Hepatic stellate cell (primary cell): ENCODE measurements at regions not wholly inside any gene's neighbourhood (a gene's known extent, or its start where the extent isn't known, plus 50 kb on each side); places are given as distances from the start of the nearest gene placed in this dataset.
"Not testable (repeated sequence)": the region's sequence is repeated elsewhere in the genome, so short reads cannot be mapped to it uniquely, and the experiment has no call there.

Source experiments
- DNase-seq: peaks from one replicate; pipeline ENCODE4 v3.0.0; 2011; ENCODE audit warnings: low spot score

DNA sequence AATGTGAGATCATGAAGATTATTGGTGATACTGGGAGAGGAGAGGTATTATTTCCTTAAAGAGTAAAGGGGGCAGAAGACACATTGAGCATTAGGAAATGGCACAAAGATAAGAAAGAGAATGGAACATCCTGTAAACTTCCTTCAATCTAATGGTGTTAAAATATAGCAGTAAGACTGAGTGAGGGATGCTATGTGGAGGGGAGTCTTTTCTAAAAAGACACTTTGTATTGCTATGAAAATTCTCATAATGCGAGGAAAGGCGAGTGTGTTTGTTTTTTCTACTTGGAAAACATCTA, 405.2 kb downstream of the ARL4A start:
- no peak for DNase-seq

DNA sequence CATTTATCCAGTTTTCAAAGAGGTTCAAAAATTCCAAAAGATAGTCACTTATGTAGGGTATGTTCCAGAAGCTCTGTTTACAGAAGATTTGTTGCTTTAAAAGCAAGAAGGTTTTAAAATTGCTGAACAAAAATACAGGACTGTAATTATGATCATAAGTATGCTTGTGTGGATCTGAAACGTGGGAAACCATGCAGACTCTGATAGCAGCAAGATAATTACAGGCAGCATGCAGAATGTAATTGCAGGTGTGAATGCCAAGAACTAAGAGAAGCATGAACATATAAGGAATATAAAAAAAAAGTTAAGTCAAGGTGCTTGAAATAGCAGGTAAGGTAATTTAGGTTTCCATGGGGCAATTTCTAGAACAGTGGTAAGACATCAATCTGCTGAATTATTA, 405.7 kb downstream of the ARL4A start:
- no peak for DNase-seq

DNA sequence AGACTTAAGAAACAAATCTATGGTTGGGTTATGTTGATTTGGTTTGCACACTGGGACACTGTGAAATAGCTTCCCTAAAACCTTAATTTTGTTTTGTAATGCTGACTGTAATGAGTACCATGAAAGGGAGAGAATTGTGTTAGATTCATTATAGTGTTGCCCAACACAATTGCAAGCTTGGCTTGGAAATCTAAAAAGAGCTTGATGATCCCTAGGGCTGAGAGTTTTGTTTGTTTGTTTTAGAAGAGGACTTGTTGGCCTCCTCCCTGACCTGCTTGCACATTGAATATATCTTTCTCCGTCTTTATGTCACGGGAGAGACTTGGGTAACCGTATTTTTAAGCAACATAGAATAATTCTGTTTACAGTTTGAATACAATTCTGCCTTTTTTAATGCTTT, 410.1 kb downstream of the ARL4A start:
- DNase-seq = no peak

DNA sequence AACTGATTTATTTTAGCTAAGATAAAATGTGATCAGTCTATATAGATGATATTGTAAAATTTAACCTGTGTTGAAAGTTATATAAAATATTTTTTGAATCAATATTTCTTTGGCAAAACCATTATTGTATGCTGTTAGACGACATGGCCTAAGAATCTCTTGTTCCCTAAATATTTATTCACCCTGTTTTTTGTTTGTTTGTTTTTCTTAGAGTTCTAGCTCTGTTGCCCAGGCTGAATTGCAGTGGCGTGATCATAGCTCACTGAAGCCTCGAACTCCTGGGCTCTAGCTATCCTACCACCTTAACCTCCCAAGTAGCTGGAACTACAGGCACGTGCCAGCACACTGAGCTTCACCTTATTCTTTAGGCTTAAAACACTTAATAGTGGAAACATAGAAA, 410.7 kb downstream of the ARL4A start:
- no peak for DNase-seq

DNA sequence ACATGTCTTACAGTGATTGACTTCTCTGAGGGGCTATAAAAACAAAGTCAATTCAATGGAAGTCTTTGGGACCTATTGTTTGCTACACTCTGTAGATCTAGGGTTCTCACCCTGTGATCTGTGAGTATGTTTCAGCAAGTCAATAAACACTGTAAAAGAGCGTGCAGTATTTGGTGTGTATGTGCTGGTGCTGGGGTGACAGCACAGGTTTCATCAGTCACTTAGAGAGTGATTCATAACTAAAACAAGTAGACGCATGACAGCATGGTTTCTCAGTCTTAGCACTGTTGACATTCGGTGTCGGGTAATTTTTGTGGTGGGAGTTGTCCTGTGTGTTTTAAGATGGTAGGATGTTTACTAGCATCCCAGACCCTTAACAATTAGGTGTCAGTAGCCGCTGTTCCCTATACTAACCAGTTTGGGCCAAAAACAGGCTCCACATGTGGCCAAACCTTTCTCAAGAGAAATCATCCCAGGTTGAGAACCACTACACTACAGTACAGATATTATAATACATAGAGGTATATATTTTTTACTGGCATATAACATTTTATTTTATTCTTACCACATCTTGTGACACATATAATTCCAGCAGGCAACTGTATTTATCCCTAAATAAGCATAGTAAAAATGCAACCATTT, 411.8 kb downstream of the ARL4A start:
- peak; percentile 60 for DNase-seq

DNA sequence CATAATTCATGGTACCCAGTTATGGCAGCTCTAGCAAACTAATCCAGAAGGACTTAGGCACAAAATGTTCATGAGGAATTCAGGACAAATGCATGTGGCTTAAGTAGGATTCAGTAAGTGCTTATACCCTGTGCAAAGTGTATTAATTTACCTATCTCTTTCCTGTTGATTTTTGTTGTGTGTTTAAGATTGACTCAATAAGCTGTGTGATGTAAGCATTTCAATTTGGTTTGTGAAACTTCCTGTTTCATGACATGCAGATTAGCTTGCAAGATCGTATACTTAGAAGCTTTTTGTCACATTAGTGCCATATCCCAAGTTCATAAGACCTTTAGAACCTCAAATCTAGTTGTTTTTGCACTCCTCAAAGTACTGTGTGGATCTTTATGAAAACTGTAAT, 416.7 kb downstream of the ARL4A start:
- no peak for DNase-seq

DNA sequence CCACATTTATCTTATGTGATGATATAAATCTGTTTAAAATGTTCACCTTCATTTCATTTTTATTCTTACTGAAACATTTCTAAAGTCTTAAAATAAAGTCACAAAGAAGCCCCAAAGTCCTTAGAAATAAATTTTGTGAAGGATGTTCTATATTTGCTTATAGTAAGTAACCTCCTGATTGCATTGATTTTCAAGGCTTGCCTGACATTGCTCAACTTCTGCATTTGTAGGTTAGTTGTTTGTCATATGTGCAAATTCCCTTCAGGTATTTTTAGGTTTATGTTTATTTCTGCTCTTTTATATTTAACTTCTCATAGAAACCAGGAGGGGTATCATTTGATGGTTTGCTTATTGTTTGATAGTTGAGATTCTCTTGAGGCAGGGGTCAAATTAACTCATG, 417.8 kb downstream of the ARL4A start:
- DNase-seq = no peak

DNA sequence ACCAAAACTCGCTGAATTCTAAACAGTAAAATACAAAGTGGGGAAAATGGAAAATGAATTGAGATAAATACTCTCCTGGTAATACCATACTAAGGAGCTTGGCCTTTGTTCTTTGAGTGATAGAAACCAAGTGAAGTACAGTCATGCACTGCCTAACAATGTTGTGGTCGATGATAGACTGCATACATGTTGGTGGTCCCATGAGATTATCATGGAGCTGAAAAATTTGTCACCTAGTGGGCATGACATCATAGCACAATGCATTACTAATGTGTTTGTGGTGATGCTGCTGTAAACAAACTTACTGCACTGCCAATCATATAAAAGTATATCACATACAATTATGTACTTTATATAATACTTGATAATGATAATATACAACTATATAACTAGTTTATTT, 419.1 kb downstream of the ARL4A start:
- DNase-seq = no peak

DNA sequence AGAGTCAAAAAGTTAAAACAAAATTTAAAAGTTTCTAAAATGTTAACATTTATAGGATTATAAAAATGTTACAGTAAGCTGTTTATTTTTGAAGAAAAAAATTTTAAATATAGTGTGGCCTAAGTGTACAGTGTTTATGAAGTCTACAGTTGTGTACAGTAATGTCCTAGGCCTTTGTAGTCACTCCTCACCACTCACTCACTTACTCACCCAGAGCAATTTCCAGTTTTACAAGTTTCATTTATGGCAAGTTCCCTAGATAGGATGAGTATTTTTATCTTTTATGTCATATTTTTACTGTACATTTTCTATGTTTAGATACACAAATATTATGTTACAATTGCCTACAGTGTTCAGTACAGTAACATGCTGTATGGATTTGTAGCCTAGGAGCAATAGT, 419.9 kb downstream of the ARL4A start:
- DNase-seq = no peak

DNA sequence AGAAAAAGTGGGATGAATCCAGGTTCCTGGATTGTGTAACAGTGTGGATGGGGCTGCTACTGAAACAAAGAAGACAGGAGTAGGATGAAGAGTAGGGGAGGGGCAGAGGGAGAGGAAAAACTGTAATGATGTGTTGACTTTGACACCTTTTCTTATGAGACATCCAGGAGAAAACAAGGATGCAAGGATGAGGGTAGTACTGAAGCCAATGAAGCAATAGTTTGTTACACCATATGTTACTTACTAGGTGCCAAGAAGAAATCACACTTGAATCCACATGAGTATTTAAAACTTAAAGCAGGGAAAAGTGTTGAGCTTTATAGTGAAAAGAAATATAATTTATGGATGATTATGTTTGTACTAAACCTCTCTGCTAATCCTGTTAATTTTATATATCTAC, 420.6 kb downstream of the ARL4A start:
- no peak for DNase-seq

DNA sequence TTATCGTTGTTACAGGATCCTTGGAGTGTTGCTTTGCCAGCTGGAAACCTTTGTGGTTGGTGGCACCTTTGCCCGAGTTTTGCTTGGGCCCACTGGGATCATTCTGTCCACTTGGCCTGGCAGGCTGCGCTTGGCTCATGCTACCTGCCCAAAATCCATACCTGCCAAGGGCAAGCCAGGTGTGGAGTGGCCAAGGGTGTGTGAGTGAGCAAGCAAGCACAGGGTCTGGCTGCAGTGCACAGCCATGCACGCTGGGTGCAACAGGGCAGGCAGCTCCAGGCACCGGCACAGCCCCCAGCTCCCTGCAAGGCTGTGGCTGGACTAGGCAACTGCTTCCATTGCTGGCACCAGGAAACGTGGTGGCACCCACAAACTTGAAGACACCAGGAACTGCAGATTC, 421.8 kb downstream of the ARL4A start:
- no peak for DNase-seq

DNA sequence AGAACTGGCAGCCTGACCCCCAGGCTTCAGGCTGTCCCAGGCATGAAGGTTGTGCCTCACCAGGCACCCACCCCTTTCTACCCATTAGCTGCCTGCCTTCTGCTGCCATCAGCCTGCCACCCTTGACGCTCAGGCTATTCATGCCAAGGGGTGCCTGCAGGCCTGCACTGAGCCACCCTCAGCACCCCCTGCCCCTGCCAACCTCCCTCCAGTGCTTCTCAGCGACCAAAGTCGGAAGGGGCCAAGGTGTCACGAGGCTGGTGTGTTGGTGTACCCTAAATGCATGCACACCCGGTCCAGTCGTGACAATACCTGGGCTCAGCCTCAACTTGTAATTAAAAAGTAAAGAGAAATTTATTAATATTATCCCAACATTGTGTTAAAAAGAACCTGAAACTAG, 422.7 kb downstream of the ARL4A start:
- DNase-seq = no peak

DNA sequence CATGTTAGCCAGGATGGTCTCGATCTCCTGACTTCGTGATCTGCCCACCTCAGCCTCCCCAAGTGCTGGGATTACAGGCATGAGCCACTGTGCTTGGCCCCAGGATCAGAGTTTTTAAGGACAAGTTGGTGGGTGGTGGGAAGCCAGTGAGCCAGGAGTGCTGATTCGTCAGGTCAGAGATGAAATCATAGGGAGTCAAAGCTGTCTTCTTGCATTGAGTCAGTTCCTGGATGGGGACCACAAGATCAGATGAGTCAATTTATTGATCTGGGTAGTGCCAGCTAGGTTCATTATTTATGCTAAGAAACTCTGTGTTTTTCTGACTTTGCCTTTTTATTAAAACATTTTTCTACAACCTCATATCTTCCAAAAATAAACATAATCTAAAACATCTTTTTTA, 423.8 kb downstream of the ARL4A start:
- no peak for DNase-seq

DNA sequence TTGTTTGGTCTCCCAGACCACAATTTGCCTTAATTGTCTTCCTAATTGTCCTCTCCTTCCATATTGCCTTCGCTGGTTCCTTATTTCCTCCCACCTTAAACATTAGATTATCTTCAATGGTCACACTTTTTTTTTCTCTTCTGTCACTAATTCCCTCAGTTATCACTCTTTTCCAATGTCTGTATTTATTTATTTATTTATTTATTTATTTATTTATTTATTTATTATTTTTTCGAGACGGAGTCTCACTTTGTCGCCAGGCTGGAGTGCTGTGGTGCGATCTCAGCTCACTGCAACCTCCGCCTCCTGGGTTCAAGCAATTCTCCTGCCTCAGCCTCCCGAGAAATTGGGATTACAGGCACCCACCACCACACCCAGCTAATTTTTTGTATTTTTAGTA, 426.8 kb downstream of the ARL4A start:
- DNase-seq = not testable (repeated sequence)

DNA sequence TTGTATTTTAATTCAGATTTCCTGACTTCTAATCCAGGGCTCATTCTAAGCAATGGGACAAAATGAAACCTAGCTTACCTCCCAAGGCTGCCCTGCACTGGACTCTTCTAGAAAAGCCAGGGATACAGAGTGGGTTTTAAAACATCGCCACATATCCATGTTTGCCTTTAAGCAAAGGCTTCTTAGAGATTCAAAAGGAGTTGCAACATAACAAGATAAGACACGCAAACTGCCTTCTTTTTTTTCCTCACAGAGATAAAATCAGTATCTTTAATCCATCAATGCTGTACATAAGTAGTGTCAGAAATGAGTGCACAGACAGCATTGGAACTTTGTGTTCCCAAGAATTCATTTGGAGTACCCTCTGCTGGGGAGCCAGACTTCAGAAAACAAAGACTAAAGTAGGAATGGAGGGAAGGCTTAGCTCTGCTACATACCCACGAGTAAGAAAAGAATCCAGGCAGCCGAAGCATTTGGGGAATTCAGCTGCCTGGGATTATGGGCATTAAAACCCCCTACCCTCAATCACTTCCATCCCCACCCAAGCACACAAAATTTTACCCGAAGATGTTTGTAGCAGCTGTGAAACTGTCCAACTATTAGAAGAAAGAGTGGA, 427.8 kb downstream of the ARL4A start:
- peak; percentile 17 for DNase-seq

DNA sequence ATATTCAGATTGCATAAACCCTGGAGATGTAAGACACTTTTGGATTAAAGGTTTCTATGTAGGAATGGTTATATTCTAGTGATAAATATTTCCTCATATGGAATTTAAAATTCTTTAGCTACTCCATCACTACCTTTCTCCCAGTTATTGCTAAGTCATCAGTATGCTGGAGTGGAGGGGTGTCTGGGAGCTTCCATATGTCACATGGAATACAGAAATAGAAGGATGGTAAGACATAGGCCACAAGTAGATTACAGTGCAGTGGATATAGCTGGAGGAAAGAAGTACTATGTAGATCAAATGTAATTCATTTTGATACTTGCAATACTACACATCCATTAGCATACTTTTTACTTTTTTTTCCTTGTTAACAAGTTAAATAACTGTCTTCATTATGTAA, 428.4 kb downstream of the ARL4A start:
- no peak for DNase-seq

DNA sequence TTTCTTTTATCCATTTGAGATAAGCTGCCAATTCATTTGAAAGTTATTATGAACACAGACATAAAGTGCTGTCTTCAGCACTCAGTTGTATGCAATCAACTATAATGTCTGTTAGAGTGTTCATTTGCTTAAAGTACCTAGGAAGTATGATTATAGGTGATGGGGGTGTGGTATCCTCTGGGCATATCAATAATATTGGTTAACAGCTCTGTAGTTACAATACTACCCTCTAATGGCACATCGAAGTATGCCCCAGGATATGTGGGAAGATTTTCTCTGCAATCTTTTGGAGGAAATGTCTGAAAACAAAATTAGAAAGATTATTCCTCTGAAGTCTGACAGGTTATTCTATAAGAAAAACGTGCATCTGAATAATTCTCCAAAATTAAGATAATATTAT, 429.7 kb downstream of the ARL4A start:
- no peak for DNase-seq

DNA sequence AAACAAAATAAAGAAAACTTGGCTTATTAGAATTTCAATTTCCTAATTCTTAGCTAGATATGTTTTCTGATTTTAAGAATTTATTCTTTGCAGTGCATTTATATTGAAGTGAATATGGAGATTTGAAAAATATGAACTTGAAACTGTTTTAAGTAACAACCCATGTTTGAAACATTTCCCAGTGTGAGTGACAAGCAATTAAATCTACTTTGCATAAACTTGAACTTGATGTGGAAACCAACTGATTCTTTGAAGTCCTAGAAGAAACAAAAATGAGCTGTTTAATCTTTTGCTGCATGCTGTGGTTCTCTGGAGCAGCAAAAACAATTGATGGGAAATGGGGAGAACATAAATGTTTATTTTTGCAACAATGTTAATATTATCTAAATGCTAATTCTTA, 430.2 kb downstream of the ARL4A start:
- no peak for DNase-seq

DNA sequence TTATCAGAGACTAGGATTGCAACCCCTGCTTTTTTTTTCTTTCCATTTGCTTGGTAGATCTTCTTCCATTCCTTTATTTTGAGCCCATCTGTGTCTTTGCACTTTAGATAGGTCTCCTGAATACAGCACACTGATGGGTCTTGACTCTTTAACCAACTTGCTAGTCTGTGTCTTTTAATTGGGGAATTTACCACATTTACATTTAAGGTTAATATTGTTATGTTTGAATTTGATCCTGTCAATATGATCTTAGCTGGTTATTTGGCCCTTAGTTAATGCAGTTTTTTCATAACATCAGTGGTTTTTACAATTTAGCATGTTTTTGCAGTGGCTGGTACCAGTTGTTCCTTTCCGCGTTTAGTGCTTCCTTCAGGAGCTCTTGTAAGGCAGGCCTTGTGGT, 437.2 kb downstream of the ARL4A start:
- DNase-seq = not testable (repeated sequence)

DNA sequence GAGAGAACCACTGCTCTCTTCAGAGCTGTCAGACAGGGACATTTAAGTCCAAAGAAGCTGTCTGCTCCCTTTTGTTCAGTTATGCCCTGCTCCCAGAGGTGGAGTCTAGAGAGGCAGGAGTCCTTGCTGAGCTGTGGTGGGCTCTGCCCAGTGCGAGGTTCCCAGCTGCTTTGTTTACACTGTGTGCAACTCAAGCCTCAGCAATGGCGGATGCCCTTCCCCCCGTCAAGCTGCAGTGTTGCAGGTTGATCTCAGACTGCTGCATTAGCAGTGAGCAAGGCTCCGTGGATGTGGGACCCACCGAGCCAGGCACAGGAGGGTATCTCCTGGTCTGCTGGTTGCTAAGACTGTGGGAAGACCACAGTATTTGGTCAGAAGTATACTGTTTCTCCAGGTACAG, 438.9 kb downstream of the ARL4A start:
- DNase-seq = no peak

DNA sequence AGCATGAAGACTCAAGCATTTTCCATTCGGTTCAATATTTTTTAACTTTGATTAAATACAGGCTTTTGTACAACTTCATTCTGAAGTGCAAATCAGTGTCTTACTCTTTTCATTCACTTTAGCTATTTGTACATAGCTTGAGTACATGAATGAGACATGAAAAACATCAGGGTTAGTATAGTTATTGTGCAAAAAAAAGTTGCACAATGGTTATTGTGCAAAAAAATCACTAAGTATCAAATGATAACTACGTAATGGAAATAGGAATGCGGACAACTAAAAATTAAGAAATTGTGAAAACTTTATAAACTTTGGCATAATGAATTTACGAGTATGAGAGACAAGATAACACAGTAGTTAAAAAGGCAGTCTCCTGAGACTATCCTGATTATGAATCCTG, 442.9 kb downstream of the ARL4A start:
- no peak for DNase-seq

DNA sequence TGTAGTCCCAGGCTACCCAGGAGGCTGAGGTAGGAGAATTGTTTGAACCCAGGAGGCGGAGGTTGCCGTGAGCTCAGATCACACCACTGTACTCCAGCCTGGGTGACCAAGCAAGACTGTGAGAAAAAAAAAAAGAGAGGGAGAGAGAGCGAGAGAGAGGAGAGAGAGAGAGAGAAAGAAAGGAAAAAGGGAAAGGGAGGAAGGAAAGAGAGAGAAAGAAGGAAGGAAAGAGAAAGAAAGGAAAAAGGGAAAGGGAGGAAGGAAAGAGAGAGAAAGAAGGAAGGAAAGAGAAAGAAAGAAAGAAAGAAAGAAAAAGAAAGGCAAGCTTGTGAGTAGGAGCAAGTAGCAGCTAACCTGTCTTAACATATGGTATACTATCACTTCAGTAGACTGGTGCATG, 443.5 kb downstream of the ARL4A start:
- not testable (repeated sequence) for DNase-seq

DNA sequence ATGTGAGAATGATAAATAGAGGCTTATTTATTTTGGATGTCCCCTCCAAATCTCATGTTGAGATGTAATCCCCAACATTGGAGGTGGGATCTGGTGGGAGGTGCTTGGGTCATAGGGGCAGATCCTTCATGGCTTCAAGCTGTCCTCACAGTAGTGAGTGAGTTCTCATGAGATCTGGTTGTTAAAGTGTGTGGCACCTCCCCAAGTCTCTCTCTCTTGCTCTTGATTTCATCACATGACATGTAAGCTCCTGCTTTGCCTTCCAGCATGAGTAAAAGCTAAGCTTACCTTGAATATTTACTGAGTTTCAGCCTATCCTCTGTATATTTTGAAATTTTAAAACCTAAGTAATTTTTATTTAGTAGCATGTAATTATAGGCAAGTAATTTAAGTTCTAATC, 444.9 kb downstream of the ARL4A start:
- DNase-seq = no peak

DNA sequence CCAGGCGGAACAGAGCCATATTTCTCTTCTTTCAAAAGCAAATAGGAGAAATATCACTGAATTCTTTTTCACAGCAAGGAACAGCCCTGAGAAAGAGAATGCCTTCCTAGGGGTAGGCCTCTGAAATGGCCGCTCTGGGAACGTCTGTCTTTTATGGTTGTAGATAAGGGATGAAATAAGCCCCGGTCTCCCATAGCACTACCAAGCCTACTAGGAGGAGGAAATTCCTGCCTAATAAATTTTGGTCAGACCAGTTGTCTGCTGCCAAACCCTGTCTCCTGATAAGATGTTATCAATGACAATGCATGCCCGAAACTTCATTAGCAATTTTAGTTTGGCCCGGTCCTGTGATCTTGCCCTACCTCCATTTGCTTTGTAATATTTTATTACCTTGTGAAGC, 448.9 kb downstream of the ARL4A start:
- DNase-seq = not testable (repeated sequence)

DNA sequence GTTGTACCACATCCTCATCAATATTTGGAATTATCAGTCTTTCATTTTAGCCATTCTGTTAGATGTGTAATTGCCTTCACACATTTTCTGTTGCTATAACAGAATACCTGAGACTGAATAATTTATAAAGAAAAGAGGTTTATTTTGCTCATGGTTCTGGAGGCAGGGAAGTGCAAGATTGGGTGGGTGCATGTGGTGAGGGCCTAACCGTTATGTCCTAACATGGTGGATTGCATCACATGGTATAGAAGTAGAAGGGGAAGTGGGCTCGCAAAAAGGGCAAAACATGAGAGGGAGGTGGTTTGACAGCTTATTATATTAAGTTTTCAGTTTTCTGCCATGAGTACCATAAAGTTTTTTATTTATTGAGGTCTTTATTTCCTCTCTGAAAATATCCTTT, 452.0 kb downstream of the ARL4A start:
- no peak for DNase-seq
